ENCODE measurements at regions not wholly inside any gene's neighbourhood (a gene's known extent, or its start where the extent isn't known, plus 50 kb on each side); places are given as distances from the start of the nearest gene placed in this dataset.
"Not testable (repeated sequence)": the region's sequence is repeated elsewhere in the genome, so short reads cannot be mapped to it uniquely, and the experiment has no call there.

DNA sequence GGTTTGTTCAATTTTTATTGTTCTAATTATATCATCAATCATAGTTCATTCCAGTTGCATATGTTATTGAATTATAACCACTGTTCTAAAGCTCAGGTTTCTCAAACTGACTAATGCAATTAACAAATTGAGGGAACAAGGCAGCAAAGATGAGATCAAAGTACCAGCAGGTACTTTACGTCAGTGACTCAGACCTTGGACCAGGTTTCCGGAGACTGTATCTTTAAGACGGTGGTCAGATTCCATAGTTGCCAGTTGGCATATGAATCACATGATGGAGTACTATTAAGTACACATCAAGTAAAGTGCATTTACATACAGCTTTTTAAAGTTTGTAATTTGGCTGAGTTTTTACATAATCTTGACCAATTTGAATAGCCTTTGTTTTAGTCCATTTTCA lies 583.6 kb upstream of the ROBO2 start:
- no peak for DNase-seq

DNA sequence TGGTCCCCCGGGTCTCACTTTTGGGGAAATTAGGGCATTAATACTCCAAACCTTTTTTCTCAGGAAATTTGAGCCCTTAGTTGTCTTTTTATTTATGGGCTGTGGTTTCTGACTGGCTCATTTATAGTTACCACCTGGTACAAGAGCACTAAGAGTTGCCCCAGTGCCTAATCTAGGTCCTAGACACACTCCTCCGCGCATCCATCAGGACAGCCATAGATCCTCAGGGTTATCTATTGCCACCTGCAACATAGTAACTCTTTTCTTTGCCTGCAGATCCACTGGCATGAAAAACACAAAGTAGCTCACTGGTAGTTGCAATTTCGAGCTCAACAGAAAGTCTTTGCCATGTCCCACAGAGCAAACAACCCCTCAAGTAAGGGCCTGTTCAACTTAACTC lies 576.4 kb upstream of the ROBO2 start:
- no peak for DNase-seq

DNA sequence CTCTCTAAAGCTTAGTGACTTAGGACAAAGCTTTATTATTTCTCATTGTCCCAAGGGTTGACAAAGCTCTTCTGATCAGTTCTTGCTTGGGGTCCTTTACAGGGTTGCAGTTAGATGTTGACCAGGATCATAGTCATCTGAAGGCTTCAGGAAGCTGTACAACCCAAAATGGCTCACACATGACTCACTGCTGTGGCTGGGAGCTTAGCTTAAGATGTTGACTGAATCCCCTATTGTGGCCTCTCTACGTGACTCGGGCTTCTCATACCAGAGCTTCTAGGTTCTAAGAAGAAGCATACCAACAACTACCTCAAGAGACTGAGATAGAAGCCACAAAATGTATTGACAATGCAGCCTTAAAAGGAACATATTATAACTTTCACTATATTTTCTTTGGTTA lies 569.6 kb upstream of the ROBO2 start:
- no peak for DNase-seq

DNA sequence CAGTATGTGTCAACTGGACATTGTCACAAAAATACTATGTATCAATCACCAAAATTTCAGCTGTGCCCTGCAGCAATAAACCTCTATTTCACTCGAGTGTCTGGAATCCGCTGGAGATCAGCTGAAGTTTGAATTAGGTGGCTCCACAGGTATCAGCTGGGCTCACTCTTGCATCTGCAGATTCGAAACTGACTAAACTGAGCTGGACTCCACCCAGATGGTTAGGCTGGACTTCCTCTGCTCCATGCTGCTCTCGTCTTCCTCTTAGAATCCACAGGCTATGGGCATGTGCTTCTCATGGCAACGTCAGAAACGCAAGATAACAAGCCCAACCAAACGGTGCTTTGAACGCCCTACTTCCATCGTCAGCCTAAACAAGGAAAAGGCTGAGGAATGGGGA lies 565.3 kb upstream of the ROBO2 start:
- no peak for DNase-seq

DNA sequence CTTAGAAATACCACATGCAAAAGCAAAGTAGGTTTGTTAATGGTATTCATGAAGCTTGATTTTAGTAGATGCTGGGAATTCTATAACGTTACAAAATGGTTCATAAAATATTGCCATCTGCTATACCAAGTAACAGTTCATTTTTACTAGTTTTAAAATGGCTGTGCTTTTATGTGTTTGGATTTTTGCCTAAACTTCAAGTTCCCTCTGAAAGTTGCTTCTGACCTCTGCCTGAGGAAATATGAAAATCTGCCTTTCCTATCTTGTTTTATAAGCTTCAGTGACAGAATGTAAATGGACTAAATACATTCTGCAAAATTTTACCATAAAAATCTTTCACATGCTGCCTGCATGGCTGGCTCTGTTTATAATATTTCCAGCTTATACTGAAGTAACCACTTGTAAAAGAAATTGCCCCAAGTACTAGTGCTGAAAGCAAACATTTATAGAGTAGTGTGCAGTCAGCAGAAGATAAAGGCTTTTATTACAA lies 560.7 kb upstream of the ROBO2 start:
- DNase-seq, result no peak

DNA sequence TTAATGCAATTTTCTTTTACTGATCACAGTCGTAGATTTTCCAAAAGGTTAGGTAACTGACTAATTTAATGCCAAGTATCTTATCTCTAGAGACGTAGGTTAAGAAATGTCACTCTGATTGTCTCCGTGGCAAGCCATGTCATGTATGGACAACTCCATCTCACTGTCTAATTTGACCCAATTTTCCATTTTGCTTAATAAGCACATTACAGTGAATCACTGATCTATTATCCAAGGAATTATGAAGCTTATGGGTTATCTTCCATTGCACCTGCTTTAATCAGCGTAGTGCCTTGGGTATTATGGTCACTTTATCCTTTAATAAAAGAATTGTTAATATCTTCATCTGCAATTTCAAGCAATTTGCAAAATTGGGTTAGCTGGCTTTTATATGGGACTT lies 557.4 kb upstream of the ROBO2 start:
- no peak for DNase-seq

DNA sequence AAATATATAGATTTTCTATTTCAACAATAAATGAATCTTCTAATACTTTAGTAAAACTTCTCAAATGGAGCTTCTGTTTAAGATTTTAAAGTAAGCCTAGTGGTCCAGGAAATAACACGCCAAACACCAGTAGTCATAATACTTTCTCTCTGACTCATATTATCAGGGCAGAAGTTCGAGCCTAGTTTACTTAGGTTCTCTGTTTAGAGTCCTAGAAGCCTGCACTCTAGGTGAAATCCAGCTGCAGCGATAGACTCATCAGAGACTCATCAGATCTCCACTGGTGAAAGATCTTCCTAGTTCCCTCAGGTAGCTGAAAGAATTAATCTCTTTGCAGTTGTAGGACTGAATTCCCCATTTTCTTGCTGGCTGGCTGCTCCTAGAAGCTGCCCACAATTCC lies 552.5 kb upstream of the ROBO2 start:
- DNase-seq, result no peak

DNA sequence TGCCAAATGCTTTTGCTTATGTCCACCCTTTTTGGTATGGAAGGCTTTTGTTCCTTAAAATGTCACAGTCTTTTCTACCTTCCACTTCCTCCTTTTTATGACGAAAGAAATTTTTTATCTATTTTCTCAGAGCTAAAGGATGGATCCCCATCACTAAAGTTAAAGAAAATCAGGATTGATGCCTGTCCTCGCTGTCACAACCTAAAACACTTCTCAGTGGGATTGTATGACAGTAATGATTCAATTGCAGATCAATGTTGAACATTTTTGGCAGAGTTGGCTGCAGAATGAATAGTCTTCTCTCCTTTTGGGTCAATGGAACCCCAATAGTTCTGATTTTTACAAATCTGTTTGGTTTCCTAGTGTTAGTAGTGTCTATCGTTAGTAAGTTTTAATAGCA lies 549.8 kb upstream of the ROBO2 start:
- DNase-seq, result no peak

DNA sequence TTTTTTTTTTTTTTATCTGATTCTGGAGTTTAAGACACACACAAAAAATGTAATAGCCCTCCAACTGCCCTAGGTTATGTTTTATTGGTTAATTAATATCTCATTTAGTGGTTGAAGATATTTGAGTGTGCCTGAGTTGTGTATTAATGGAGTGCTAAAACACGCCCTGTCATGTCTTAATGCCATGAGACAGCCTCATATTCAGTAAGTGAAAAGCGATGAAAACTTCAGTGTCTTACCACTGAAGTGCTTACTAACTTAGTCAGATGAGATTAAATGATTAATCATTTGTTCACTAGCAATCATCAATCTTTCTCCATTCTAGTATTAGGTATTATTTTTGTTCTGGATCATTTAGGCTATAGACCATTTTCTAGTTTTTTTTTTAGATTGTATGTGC lies 544.7 kb upstream of the ROBO2 start:
- DNase-seq, result no peak

DNA sequence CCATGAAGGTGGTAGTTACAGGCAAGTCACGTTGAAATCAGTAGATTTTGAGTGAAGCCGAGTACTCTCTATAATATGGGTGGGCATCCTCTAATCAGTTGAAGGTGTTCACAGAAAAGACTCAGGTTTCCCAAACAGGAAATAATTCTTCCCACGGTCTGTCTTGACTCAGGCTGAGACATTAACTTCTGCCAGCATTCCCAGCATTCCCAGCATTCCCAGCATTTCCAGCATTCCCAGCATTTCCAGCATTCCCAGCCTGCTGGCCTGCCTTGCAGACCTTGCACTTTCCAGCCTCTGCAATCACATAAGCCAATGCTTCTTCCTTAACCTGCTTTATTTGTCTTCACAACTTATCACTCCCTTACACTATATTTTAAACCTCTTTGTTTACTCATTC lies 542.3 kb upstream of the ROBO2 start:
- no peak for DNase-seq

DNA sequence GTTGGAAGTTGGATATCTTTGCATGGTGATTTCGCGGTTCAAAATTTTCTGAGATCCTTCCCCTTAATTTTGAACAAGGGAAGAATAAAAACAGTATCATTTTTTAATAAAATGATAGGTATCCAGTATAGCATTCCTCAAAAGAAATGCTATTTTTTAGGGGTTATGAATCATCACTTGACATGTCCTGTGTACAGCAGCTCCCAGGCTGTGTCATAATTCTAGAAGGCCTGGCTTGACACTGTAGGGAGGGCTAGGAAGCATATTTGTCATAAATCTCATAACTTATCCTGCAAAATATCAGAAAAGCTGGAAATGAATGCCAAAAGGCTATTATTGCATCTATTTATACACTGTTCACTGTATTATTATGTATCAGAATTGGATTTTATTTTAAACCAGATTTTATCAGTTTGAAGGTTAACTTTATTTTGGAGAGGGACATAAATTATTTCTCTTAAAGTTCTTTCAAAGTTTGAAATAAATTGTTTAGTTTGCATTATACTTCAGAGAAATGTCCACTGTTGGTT lies 539.1 kb upstream of the ROBO2 start:
- DNase-seq, result no peak

DNA sequence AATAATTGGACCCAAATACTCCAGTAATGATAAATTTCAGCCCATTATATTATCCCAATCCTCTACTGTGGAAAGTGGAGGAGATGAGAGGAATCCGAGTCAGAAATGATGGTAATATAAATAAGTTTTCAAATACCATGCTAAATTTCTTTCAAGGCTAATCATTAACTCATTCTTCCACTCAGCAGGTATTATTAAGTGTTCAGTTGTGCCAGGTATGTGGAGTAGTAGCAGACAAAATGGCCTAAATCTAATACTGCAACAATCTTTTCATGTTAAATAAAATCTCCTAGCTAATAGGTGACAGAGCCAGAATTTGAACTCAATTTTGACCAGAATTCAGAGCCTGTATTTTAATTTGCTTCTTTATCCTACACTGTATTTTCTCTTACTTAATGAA lies 538.6 kb upstream of the ROBO2 start:
- DNase-seq, result no peak

DNA sequence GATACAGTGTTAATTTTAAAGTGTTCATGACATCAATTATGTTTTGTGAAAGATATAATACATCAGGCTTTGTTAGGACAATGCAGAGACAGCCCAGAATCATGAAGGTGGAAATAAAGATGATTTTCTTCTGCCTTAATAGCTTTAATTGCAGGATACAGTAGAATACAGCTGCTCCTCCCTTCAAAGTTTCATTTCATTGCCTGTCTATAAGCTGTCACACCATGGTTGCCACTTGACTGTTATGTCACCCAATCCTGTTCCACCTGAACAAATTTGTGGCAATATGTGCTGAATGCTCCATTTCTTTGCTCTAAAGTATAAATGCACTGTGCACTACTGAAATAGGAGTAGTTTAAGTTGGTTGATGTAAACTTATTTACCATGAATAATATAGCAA lies 537.8 kb upstream of the ROBO2 start:
- DNase-seq, result no peak

DNA sequence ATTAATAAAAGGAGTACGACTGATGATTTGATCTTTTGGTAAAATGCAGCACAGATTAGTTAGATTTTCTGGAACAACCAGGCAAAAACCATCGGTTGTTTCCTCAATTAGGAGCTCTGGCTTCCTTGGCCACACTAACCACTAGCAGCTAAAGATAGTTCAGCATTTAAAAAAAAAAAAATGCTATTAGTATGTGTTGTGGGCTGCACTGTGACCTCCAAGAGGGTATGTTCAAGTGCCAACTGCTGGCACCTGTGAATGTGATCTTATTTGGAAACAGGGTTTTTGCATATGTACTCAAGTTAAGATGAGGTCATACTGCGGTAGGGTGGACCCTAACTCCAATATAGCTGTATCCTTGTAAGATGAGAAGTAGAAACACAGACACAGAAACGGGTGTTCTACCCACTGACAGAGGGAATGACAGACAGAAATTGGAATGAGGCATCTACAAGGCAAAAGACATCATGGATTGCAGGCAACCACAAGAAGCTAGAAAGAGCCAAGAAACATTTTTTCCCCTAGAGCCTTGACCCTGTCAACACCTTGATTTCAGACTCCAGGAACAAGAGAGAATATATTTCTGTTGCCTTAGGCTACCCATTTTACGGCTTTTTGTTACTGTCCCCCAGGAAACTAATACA lies 534.6 kb upstream of the ROBO2 start:
- DNase-seq, result no peak

DNA sequence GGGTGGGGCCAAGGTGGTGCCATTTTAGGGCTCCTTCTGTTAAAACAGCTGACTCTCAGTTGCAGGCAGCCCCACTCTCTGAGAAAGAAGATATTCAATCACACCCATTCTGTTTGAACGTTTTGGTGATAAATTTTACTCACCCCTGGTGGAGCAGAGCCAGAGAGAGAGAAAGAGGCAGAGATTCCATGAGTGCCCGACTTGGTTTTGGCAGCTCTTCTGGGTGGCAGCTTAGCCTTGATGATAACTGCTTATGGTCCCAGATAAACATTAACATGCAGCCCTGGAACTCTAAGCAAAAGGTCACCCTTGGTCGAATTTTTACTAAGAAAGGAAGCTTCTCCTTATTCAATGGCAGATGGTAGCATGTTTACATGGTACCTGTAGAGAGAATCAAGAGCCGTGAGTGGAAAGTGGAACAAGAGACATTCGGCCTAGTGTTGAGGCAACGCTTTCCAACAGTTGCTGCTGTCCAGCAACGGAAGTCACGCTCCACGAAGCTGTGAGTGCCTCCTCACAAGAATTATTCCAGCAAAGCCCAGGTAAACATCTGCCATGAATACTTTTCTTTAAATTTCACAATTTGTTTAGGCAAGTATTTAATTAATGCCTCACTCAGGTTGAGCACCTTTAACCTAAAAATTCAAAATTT lies 530.6 kb upstream of the ROBO2 start:
- no peak for DNase-seq

DNA sequence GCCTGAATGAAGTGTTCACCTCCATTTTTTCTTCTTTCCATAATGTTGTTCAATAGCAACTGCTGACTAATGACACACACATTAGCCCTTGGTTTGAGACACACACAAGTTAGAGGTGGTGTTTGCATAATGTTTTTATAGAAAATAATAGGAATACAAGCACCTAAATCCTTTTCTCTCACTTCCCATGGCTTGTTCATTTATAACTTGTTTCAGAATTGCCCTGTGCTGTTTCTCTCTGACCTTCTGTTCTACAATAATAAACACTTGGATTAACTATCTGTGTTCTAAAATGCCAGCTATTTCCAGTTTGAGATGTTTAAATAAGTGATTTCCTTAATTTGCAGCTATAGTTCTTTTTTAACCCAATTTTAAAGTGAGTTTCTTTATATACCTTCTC lies 525.1 kb upstream of the ROBO2 start:
- no peak for DNase-seq

DNA sequence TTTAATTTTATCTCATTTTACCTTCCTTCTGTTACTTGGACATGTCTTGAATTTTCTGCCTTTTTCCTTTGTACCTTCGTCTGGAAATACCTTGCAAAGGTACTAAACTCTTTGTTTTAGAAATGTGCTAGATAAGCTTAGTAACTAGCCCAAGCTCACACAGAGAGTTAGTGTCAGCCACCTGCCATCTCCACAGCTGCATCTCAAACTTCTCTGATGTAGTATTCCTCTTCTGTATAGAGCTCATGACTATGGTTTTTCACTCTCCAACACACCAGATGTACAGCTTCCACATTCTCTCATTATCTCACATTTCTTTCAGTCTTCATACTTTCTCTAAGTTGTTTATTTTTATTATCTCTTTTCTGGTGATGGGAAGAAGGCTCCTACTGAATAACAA lies 516.6 kb upstream of the ROBO2 start:
- DNase-seq, result no peak

DNA sequence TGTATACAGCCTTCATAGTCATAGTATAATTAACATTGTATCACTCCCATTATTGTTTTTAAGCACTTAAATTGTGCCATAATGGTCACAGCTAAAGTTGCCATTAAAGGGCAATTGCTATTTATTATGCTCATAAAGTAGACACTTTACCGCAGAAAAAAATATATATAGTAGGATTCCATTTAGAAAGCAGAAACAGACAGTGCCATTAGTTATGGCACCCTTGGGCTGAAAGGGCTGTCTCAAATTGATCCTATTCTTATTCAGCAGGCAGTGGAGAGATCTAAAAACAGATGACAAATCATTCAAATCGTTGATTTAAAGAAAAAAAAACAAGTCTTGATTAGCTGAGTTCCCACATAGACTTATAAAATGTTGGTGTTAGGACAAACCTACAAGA lies 514.2 kb upstream of the ROBO2 start:
- no peak for DNase-seq

DNA sequence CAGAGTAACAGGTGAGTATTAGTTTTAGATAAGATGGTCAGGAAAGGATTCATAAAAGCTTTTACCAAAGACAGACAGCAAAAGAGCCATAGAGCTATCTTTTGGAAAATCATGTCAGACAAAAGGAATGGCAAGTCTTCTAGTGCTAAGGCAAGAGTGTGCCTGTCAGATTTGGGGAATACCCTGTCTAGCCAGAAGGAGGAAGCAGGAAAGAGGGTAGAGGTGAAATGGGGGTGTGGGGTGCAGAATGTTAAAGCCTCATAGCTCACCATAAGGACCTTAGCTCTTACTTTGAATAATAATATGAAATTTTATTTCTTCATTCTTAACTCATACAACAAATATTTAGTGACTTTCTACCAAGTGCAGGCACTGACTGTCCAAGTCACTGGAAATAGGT lies 512.1 kb upstream of the ROBO2 start:
- no peak for DNase-seq

DNA sequence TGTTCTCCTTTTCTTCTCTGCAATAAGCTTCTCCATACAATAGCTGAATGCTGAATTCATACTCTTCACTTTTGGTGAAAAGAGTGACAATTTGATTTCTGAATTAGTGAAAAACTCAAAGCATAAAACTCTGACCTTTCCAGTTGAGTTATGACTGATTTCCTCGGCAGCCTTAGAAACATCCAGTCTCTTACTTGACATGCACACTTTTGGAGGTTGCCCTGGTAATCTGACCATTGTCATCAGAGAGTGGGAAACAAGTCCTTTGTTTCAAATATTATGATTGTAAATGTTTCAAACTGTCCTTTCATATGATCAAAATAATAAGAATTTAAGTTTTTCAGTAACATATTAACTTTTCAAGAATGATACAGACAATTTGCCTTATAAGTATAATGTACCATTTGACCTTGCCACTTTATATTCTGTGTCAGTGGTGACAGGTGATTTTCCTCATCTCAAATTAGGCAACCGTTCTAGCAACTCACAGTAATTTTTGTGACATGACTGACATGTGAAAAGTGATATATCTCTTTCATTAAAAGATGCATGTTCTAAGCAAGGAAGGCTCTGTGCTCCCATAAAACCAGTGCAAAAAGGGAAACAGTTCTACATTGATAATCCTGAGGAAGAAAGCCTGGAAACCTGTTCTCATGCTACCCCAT lies 507.6 kb upstream of the ROBO2 start:
- no peak for DNase-seq

DNA sequence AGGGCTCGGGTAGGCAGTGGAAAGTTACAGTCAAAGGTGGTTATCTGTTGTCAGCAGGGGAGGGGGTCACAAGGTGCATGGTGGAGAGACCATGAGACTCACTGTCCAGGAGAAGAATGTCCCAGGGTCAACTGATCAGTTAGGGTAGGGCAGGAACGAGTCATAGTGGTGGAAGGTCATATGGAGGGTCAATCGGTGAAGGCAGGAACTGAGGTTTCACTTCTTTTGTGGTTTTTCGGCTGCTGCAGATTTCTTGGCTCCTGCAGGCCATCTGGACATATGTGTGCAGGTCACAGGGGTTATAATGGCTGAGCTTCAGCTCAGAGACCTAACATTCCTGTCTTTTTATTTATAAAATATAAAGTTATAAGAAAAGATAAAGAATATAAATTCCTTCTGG lies 506.2 kb upstream of the ROBO2 start:
- DNase-seq, result not testable (repeated sequence)

DNA sequence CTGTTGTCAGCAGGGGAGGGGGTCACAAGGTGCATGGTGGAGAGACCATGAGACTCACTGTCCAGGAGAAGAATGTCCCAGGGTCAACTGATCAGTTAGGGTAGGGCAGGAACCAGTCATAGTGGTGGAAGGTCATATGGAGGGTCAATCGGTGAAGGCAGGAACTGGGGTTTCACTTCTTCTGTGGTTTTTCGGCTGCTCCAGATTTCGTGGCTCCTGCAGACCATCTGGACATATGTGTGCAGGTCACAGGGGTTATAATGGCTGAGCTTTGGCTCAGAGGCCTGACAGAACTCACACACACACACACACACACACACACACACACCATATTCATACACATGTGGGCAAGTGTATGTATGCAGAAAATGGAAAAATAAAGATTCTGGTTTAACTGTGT lies 502.0 kb upstream of the ROBO2 start:
- not testable (repeated sequence) for DNase-seq

DNA sequence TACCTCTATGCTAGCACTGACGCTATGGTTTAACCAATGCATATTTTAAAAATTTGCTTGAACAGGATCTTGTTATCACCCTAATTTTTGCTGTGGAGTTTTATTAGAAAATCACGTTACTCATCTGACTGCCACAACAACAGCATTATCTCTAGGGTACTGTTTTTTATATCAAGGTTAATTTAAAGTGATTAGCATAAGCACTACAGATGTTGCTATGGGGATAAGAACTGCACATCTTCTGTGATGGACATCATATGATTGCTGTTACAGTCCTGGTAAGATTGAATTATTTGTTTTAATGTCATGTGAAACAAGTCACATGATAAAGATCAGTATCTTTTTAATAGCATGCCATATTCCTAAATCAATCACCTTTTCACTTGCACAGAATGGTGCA lies 492.2 kb upstream of the ROBO2 start:
- DNase-seq, result no peak

DNA sequence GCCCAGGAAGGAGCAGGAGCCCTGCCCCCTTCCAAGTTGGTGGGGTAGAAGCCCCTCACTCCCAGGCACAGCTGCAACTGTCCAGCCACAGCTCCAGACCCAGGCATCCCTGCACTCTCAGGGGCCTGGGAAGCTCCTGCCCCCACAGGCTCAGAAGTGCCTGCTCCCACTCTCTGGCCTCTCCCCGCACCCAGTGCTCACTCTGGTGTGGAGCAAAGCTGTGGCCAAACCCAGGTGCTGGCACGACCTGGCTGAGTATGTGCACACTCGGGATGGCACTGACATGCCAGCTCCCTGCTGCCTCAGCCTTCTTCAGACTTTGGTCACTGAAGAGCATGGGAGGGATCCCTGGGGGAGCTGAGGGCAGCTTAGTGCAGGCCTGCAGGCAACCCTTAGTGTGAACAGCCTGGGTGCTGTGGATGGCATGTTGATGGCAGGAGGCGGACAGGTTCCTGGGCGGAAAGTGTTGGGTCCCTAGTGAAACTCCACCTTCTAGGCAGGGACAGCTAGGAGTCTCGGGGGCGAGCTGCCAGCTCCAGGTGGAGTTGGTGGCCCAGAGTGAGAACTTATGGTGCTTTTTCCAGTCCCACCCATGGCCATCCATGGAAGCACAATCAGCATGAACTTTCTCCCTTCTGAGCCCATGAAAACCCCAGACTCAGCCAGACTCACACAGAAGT lies 489.2 kb upstream of the ROBO2 start:
- no peak for DNase-seq

Measured in DMS79 treated with DMSO at 0.1 percent for 48 hours (cell line).